SK-N-SH (cell line): ENCODE measurements at regions not wholly inside any gene's neighbourhood (a gene's known extent, or its start where the extent isn't known, plus 50 kb on each side); places are given as distances from the start of the nearest gene placed in this dataset.
A peak's percentile ranks its signal among the peaks of the same experiment; 100 is the strongest.

Experiments
- CHD2 ChIP-seq: fragments of 150-350 bp; IDR thresholded peaks from 2 replicates; pipeline ENCODE4 v1.6.1; 2018; ENCODE audit warnings: low read length; ENCODE audit not compliant: partially characterized antibody
- ELF1 ChIP-seq: IDR thresholded peaks from 2 replicates; pipeline ENCODE4 v1.4.0; 2012
- EP300 ChIP-seq, 2 experiments: IDR thresholded peaks; 2 replicates each; pipeline versions ENCODE4 v1.4.0 to v1.6.1; 2012; ENCODE audit warnings: borderline replicate concordance in 1 of 2, low read depth in 1 of 2, low read length in 1 of 2
- EZH2phosphoT487 ChIP-seq: fragments of 200-600 bp; sonication (generic); IDR thresholded peaks from 2 replicates; pipeline ENCODE4 v1.6.1; 2017; ENCODE audit warnings: low read depth, mixed run types, mild to moderate bottlenecking, antibody characterized with exemption, moderate library complexity, borderline replicate concordance
- FOSL2 ChIP-seq: IDR thresholded peaks from 2 replicates; pipeline ENCODE4 v1.4.0; 2012; ENCODE audit warnings: low read depth, mild to moderate bottlenecking, moderate library complexity, borderline replicate concordance
- FOXJ3 ChIP-seq: sonication (generic); formaldehyde crosslinking; IDR thresholded peaks from 2 replicates; pipeline ENCODE4 v1.5.1; 2020; ENCODE audit warnings: mild to moderate bottlenecking, missing genetic modification reagents
- GABPA ChIP-seq: IDR thresholded peaks from 2 replicates; pipeline ENCODE4 v1.4.0; 2012; ENCODE audit warnings: low read depth, mild to moderate bottlenecking
- GATA2 ChIP-seq: sonication (generic); formaldehyde crosslinking; IDR thresholded peaks from 2 replicates; pipeline ENCODE4 v1.5.0; 2020; ENCODE audit warnings: mild to moderate bottlenecking, missing genetic modification reagents
- IRF3 ChIP-seq: fragments of 150-350 bp; IDR thresholded peaks from 2 replicates; pipeline ENCODE4 v1.6.1; 2016; ENCODE audit warnings: mild to moderate bottlenecking, low read depth, low read length
- MAX ChIP-seq: IDR thresholded peaks from 2 replicates; pipeline ENCODE4 v1.4.0; 2012; ENCODE audit warnings: low read depth
- MEF2A ChIP-seq: IDR thresholded peaks from 2 replicates; pipeline ENCODE4 v1.4.0; 2012; ENCODE audit warnings: low read depth, borderline replicate concordance
- MXI1 ChIP-seq: IDR thresholded peaks from 2 replicates; pipeline ENCODE4 v1.6.1; 2012; ENCODE audit warnings: mild to moderate bottlenecking, low read depth, low read length, improper control_type of control experiment
- NFIC ChIP-seq: IDR thresholded peaks from 2 replicates; pipeline ENCODE4 v1.4.0; 2012; ENCODE audit warnings: borderline replicate concordance
- NRF1 ChIP-seq: IDR thresholded peaks from 2 replicates; pipeline ENCODE4 v1.6.1; 2012; ENCODE audit warnings: low read depth, mild to moderate bottlenecking, low read length
- POLR2AphosphoS5 ChIP-seq: IDR thresholded peaks from 2 replicates; pipeline ENCODE4 v1.6.1; 2012; ENCODE audit warnings: low read depth, low read length
- RAD21 ChIP-seq: IDR thresholded peaks from 2 replicates; pipeline ENCODE4 v1.6.1; 2012; ENCODE audit warnings: mild to moderate bottlenecking, low read length
- RCOR1 ChIP-seq: fragments of 150-350 bp; IDR thresholded peaks from 2 replicates; pipeline ENCODE4 v1.6.1; 2017; ENCODE audit warnings: antibody characterized with exemption, low read length
- RFX5 ChIP-seq: IDR thresholded peaks from 2 replicates; pipeline ENCODE4 v1.6.1; 2012; ENCODE audit warnings: mild to moderate bottlenecking, improper control_type of control experiment, low read length
- RXRA ChIP-seq: IDR thresholded peaks from 2 replicates; pipeline ENCODE4 v1.4.0; 2012; ENCODE audit warnings: low read depth, mild to moderate bottlenecking, borderline replicate concordance
- SMC3 ChIP-seq: IDR thresholded peaks from 2 replicates; pipeline ENCODE4 v1.6.1; 2012; ENCODE audit warnings: low read depth, low read length, improper control_type of control experiment
- TAF1 ChIP-seq: IDR thresholded peaks from 2 replicates; pipeline ENCODE4 v1.6.1; 2012; ENCODE audit warnings: low read depth, mild to moderate bottlenecking, low read length, moderate library complexity, borderline replicate concordance
- TCF12 ChIP-seq: IDR thresholded peaks from 2 replicates; pipeline ENCODE4 v1.4.0; 2012
- TEAD4 ChIP-seq: IDR thresholded peaks from 2 replicates; pipeline ENCODE4 v1.4.0; 2012; ENCODE audit warnings: mild to moderate bottlenecking, borderline replicate concordance; ENCODE audit not compliant: insufficient read depth
- USF1 ChIP-seq: IDR thresholded peaks from 2 replicates; pipeline ENCODE4 v1.4.0; 2012; ENCODE audit warnings: low read depth, borderline replicate concordance
- USF2 ChIP-seq: fragments of 150-350 bp; IDR thresholded peaks from 2 replicates; pipeline ENCODE4 v1.6.1; 2017; ENCODE audit warnings: antibody characterized with exemption, low read length, low read depth, borderline replicate concordance
- YY1 ChIP-seq: IDR thresholded peaks from 2 replicates; pipeline ENCODE4 v1.4.0; 2012; ENCODE audit warnings: low read depth, mild to moderate bottlenecking
- ZBTB33 ChIP-seq: IDR thresholded peaks from 2 replicates; pipeline ENCODE4 v1.4.0; 2012; ENCODE audit warnings: low read depth, borderline replicate concordance

- TF ChIP-seq EZH2phosphoT487 (no peak), USF1 (no peak), SMC3 (peak; percentile 70), RCOR1 (0 out of 2 replicates have a peak, but pooled peaks have one; percentile 19), USF2 (no peak), MEF2A (no peak), TAF1 (no peak), ELF1 (no peak), RAD21 (peak; percentile 80), CHD2 (no peak), FOSL2 (no peak), ZBTB33 (no peak), GATA2 (CRISPR knock-in tag) (no peak), TCF12 (no peak), RFX5 (no peak), FOXJ3 (no peak), YY1 (no peak), RXRA (no peak), NRF1 (no peak), TEAD4 (no peak), POLR2AphosphoS5 (no peak), MXI1 (no peak), NFIC (no peak), GABPA (no peak), EP300 (IDR thresholded peaks at IDR 0.05; ENCODE audit: borderline replicate concordance in 1 of 2, low read depth in 1 of 2, low read length in 1 of 2) (no peak), MAX (no peak), IRF3 (no peak)
These were observed 154.2 kb upstream of the CDH8 start (continued) for GRCh38 chr16:62190426-62190825.
